CD4-positive, alpha-beta T cell treated with Interleukin-12 subunit alpha and Interleukin-12 subunit beta, for 1 hour (primary cell): ENCODE measurements at regions not wholly inside any gene's neighbourhood (a gene's known extent, or its start where the extent isn't known, plus 50 kb on each side); places are given as distances from the start of the nearest gene placed in this dataset.

Source experiments
- DNase-seq: peaks from one replicate; pipeline ENCODE4 v3.0.0-alpha.2; 2020

DNA sequence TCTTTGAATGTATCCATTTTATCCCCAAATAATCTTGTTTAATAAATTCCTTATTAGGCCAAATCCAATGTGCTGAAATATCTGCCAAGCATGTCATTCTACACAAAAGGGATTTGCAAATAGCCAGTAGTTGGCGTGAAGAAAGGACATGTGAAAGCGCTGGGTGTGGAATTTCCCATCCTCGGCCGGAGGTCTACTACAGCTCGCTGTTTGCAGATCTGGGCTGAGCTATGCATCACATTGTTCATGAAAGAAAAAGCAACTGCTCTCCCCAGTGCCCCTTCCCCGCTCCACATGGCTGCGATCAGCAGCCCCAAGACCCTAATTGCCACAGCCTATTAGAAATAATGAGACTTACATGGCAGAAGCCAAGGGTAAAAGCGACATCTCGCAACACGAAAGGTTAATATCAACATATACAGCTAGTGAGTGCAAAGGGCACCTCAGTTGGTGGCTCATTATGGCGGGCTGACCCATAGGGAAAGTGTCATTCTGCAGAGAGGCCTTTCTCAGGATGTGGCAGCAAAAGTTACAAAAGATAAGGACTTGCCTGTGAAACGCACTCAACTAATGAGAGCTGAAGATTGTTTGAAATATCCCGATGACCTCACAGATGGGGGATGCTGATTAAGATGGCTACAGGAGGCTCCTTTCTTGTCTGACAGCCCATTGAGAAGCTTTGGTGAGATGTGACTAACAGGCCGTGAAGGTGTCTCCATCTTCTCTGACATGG lies 126.9 kb upstream of the CYP1B1 start:
- DNase-seq = no peak

- DNase-seq = no peak
These were observed 125.8 kb upstream of the CYP1B1 start for GRCh38 chr2:38201784-38202183.

- DNase-seq = no peak
These were observed 124.6 kb upstream of the CYP1B1 start for GRCh38 chr2:38200598-38200997.

DNA sequence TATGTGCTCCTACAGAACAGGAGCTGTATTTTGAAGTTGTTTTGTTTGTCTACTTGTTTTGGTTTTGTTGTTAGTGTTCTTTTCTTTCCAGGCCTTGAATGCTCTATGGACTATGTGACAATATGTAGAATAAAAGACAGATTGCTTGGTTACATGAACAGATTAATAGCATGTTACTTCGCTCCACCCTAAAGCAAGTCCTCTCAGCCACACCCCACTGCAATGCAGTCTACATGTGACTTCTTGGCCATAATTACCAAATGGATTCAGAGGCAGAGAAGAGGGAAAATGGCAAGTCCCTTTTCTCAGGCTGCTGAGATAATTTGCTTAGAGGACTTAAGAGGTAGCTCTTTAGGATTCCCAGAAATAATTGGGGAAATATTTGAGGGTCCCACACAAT lies 123.2 kb upstream of the CYP1B1 start:
- no peak for DNase-seq

- DNase-seq = no peak
These were observed 118.8 kb upstream of the CYP1B1 start for GRCh38 chr2:38194751-38195150.

DNA sequence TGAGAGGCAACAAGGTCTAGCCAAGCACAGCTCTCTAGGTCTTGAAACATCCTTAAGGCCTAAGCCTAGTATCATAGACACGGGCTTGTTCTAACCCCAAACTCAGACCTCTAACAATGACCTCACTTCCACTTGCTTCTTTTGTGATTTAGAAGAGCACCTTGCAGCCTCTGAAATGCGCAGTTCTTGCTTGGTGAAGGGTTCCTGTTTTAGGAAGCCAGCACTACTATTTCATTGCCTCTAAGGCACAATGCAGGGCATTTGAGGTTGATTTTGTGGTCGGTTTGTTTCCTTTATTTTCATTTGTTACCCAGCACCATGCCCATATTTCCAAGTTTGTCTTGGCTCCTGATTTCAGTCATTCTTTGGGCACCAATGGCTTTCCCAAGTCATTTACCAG lies 117.0 kb upstream of the CYP1B1 start:
- no peak for DNase-seq

DNA sequence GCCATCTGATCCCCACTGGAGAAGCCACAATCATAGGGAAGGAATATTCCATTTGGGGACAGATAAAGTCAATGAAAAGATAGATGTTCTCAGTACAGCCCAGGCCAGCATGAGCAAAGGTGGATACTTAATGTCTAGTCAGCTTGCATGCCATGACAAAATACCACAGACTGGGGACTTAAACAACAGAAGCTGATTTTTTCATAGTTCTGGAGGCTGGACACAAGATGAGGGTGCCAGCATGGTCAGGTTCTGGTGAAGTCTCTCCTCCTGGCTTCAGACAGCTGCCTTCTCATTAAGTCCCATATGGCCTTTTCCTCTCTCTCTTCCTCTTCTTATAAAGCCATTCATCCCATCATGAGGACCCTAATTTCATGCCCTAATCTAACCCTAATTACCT lies 116.1 kb upstream of the CYP1B1 start:
- DNase-seq = no peak

DNA sequence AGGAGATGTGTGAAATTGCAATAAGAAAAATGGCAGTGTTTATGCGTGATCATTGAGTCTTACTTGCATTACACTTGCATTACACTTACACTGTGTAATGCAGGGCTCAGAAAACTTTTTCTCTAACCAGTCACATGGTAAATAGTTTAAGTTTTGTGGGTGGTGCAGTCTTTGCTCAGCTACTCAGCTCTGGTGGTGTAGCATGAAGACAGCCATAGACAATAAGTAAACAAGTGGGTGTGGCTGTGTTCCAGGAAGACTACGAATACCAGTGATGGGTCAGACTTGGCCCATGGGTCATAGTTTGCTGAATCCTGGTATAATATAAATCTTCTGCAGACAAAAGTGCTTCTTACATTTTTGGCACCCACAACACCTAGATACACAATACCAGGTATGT lies 115.6 kb upstream of the CYP1B1 start:
- DNase-seq = no peak

DNA sequence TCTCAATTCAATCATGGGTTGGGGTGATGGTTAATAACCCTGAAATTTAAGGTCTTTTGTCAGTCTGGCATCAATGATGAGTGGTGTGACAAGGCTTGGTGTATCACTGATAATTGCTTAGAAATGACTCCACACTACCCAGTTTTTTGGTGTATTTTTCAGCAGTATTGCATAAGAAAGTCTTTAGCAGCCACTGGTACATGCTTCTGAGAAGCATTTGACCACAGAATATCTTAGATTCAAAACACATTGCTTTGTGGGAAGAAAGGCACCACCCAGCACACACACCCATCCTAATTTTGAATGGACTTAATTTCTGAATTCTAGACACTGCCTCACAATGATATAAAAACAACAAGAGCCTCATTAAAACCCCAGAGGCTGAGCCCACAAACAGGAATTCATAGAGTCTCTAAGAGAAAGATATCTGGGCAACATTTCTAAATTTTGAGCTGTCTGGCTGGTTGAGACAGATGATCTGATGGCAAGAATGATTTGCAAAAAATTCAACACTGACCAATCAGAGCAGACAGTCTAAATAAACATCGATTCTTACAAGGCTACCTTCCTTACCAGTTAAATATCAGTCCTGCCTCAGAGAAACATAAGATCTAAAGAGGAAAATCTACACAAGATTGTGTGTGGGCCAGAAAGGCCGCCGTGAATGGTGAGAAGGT lies 114.7 kb upstream of the CYP1B1 start:
- no peak for DNase-seq

GRCh38 chr2:38187541-38188011 lies 111.6 kb upstream of the CYP1B1 start:
- no peak for DNase-seq

DNA sequence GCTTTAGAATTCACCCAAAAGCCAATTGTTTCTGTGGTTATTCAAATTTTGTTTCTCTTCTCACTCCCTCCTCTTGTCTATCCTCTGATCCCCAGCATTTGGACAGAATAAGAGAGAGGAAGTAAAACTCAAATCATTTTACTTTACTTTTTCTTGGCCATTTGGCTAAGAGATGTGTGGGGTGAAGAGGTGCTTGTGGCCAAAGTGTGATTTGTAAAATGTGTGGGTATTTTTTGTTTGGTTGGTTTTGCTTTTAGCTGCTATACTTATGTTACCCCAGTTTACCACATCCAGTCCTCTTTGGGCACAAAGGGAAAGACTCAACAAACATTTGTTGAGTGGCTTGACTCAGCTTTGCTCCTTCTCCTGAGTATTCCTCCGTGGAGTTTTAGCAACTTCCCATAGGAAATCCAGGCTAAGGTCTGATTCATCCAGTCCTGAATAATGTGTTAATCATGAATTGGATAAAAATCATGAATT lies 109.1 kb upstream of the CYP1B1 start:
- no peak for DNase-seq

GRCh38 chr2:38182492-38183003 lies 106.6 kb upstream of the CYP1B1 start:
- no peak for DNase-seq

GRCh38 chr2:38181806-38182491 lies 106.0 kb upstream of the CYP1B1 start:
- DNase-seq = no peak

DNA sequence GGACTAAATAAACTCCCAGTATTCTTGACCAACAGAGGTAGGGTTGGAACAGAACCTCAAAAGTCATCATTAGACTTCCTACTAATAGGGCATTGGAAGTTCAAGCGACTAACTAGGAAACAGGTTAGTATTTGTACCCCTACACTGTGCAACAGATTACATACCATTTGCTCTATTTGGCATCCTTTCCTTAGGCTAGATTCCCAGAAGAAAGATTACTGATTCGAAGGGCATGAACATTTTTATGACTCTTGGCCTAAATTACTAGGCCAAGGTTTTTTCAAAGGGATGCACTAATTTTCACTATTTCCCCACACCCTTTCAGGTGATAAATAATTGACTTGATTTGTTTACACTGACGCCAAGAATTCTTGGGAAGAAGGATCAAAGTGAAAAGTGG lies 104.8 kb upstream of the CYP1B1 start:
- DNase-seq = no peak

DNA sequence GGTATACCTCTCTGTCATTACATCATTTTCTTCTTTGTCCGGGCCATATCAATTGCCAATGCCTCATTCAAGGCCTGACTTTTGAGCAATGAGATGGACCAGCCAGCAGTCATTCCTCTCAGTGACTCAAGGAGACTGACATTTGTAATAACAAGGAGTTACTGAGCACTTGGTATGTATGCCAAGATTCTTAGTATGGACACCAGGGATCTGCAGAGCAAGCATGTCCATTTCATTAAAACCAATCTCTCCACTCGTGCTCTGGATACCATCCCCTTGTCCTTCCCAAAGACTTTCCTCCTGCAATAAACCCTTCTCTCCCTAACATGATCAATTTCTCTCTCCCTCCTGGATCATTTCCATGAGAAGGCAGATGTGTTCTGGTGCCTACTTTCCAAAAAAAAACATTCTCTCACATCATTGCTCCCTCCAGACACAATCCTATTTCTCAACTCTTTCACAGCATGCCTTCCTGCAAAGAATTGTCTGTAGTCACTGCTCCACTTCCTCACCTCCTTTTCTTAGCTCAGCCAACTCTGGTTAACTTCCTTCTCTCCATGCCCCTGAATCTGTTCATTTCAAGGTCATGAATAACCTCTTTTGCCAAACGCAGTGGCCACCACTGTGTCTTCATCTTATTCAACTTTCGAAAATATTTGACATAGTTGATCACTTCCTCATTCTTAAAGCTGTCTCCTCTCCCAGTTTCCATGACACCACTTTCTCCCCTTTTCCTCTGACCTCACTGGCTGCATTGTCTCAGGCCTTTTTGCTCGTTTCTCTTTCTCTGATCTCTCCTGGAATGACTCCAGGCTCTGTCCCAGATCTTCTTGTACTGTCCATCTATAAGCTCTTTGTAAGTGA lies 102.8 kb upstream of the CYP1B1 start:
- no peak for DNase-seq

GRCh38 chr2:38178119-38178518 lies 102.2 kb upstream of the CYP1B1 start:
- no peak for DNase-seq

- DNase-seq = no peak
These were observed 100.7 kb upstream of the CYP1B1 start for GRCh38 chr2:38176619-38177021.

GRCh38 chr2:38174646-38175423 lies 98.9 kb upstream of the CYP1B1 start:
- no peak for DNase-seq

DNA sequence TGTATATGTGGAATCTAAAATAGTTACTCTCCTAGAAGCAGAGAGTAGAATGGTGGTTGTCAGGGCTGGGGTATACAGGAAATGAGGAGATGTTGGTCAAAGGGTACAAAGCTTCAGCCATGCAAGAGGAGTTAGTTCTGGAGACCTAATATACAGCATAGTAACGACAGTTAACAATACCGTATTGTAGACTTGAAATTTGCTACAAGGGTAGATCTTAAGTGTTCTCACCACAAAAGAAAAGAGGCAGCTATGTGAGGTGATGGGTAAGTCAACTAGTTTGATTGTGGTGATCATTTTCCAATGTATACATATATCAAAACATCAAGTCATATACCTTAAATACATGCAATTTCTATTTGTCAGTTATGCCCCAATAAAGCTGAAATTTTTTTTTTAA lies 98.2 kb upstream of the CYP1B1 start:
- DNase-seq = no peak

DNA sequence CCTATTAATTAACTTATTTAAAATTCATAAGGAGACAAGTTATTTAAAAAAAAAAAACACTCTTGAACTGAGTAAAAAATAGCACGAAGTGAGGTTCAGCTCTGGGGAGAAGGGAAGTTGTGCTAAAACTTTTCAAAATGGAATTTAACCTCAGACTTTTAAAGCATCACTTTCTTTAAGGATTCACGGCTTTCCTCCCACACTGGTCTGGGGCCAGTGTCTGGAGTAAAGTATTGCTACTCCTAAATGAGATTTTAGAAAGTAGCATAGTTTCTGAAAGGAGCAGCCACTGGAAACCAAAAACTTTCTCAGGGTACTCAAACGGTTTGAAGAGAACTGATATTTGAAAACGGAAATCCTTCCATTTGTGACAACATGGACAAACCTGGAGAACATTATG lies 97.7 kb upstream of the CYP1B1 start:
- DNase-seq = no peak

DNA sequence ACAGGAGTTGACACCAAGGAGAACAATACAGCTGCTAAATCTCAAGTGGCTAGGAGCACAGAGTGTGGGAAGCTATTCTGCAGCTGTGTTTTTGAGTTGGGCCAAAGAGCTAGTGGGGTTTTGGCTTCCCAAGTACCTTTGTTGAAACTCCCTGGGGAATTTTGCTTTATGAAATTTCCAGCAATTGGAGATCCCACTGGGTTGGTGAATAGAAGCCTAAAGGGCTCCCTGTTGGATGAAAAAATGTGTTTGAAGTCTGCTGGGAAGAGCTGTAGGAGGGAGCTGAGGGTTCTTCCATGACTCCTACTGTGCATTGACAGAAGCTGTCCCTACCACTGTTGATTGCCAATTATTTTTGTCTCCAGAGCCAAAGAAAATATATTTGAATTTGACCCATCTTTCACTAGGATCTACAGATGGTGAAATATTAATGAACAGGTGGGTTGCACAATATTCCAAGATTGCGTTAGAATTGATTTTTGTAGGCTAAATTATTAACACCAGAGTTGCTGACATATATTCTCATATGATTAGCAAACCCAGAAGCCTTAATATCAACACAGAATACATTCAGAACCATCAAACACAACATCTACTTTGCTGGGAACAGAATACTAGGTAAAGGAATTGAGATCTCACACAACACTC lies 95.4 kb upstream of the CYP1B1 start:
- DNase-seq = no peak
